OCI-LY7 (cell line): ENCODE measurements at regions not wholly inside any gene's neighbourhood (a gene's known extent, or its start where the extent isn't known, plus 50 kb on each side); places are given as distances from the start of the nearest gene placed in this dataset.

Experiments
- BruUV-seq: library from RNA; stranded (reverse); fragments of 400-500 nt; replicated peaks from 2 replicates; lab custom pipeline; 2021; lab: Mats Ljungman, UMichigan
- CTCF ChIA-PET: fragments of 300-600 bp; sonication (Branson Sonifier 250); formaldehyde crosslinking; loops from one replicate; lab custom pipeline; 2022; ENCODE audit warnings: antibody characterized with exemption; ENCODE audit not compliant: unreplicated experiment; lab: Charles Lee
- POLR2A ChIA-PET: fragments of 300-600 bp; sonication (Branson Sonifier 250); formaldehyde crosslinking; loops from one replicate; lab custom pipeline; 2022; ENCODE audit warnings: antibody characterized with exemption; lab: Charles Lee
- DNase-seq: peaks from one replicate; pipeline ENCODE4 v3.0.0-alpha.2; 2015; ENCODE audit warnings: low spot score
- H2AFZ ChIP-seq: fragments of 200-600 bp; sonication (generic), shearing (Covaris generic); 2 replicates; pipeline ENCODE4 v1.6.1; 2014; ENCODE audit warnings: mild to moderate bottlenecking, antibody characterized with exemption, low read length, moderate library complexity
- H3K27ac ChIP-seq: fragments of 200-600 bp; sonication (generic); 2 replicates; pipeline ENCODE4 v1.5.1; 2014; ENCODE audit warnings: mixed run types, low read depth, mild to moderate bottlenecking, moderate library complexity, low read length, inconsistent platforms; ENCODE audit not compliant: poor library complexity, severe bottlenecking
- H3K36me3 ChIP-seq: fragments of 200-600 bp; sonication (generic); 2 replicates; pipeline ENCODE4 v1.6.1; 2014; ENCODE audit warnings: mild to moderate bottlenecking, antibody characterized with exemption, low read length, moderate library complexity, mixed read lengths; ENCODE audit not compliant: insufficient read depth
- H3K4me1 ChIP-seq: fragments of 200-600 bp; sonication (generic); 2 replicates; pipeline ENCODE4 v1.5.1; 2014; ENCODE audit warnings: mild to moderate bottlenecking, low read length; ENCODE audit not compliant: insufficient read depth, poor library complexity, severe bottlenecking
- H3K4me2 ChIP-seq: fragments of 200-600 bp; sonication (generic); 2 replicates; pipeline ENCODE4 v1.6.1; 2014; ENCODE audit warnings: mild to moderate bottlenecking, low read length
- H3K4me3 ChIP-seq: fragments of 200-600 bp; sonication (generic); 2 replicates; pipeline ENCODE4 v1.5.1; 2014; ENCODE audit warnings: mild to moderate bottlenecking, low read depth, low read length; ENCODE audit not compliant: poor library complexity, severe bottlenecking
- H3K79me2 ChIP-seq: fragments of 200-600 bp; sonication (generic); 2 replicates; pipeline ENCODE4 v1.6.1; 2016; ENCODE audit warnings: low read depth, mild to moderate bottlenecking, low read length, moderate library complexity, mixed read lengths; ENCODE audit not compliant: insufficient read depth
- H3K9me2 ChIP-seq: fragments of 200-600 bp; sonication (generic); 2 replicates; pipeline ENCODE4 v1.6.1; 2016; ENCODE audit warnings: mild to moderate bottlenecking, low read length, mixed read lengths; ENCODE audit not compliant: insufficient read depth
- H3K9me3 ChIP-seq: fragments of 200-600 bp; sonication (generic); 2 replicates; pipeline ENCODE4 v1.6.1; 2014; ENCODE audit warnings: mild to moderate bottlenecking, mixed run types, low read length, mixed read lengths
- H4K20me1 ChIP-seq: fragments of 200-600 bp; sonication (generic); 2 replicates; pipeline ENCODE4 v1.6.1; 2014; ENCODE audit warnings: mild to moderate bottlenecking, antibody characterized with exemption, low read length, moderate library complexity, mixed read lengths; ENCODE audit not compliant: insufficient read depth
- CTCF ChIP-seq: fragments of 200-600 bp; sonication (generic); conservative IDR thresholded peaks from 2 replicates; pipeline ENCODE4 v1.5.1; 2014; ENCODE audit warnings: mild to moderate bottlenecking, antibody characterized with exemption, low read length, moderate library complexity, mixed read lengths
- EZH2phosphoT487 ChIP-seq: fragments of 200-600 bp; sonication (generic); IDR thresholded peaks from 2 replicates; pipeline ENCODE4 v1.6.1; 2018; ENCODE audit warnings: low read depth, borderline replicate concordance, mild to moderate bottlenecking, mixed run types, antibody characterized with exemption, low read length, moderate library complexity, mixed read lengths
- intact Hi-C: fragments of 100-400 bp; cut with micrococcal nuclease; formaldehyde crosslinking; loops from one replicate; pipeline ENCODE4 v1.10.0; 2022; ENCODE audit not compliant: unreplicated experiment

GRCh38 chrX:149255860-149256259 is 249.2 kb downstream of the IDS start:
- ChIA-PET POLR2A (no interaction called here), CTCF (no interaction called here)
- intact Hi-C loops, result no loop called here
- no peaks in the 10 kb centered on the region for H3K9me2 ChIP-seq
- no peak overlapping the region for H3K27ac ChIP-seq
- no peaks in the 10 kb centered on the region for H3K4me1 ChIP-seq
- H3K9me3 ChIP-seq, result no peaks in the 10 kb centered on the region
- no peak overlapping the region for H2AFZ ChIP-seq
- H3K79me2 ChIP-seq, result no peaks in the 10 kb centered on the region
- H4K20me1 ChIP-seq, result no peaks in the 10 kb centered on the region
- no peaks in the 10 kb centered on the region for H3K36me3 ChIP-seq
- BruUV-seq, result no TSS peak
- no peak for TF ChIP-seq CTCF
- no peak for TF ChIP-seq EZH2phosphoT487
- DNase-seq, result no peak
- no peak overlapping the region for H3K4me3 ChIP-seq
- no peak overlapping the region for H3K4me2 ChIP-seq

- H3K4me1 ChIP-seq, result no peaks in the 10 kb centered on the region
- no peaks in the 10 kb centered on the region for H3K9me3 ChIP-seq
- no peaks in the 10 kb centered on the region for H4K20me1 ChIP-seq
- H2AFZ ChIP-seq, result no peak overlapping the region
- intact Hi-C loops, result no loop called here
- no peak overlapping the region for H3K27ac ChIP-seq
- ChIA-PET POLR2A (interaction anchor here (1.5 kb wide), 1 partner anchor 24 kb away, joined by 4 read pairs; no protein-coding TSS in a partner anchor), CTCF (no interaction called here)
- BruUV-seq, result no TSS peak
- DNase-seq, result no peak
- no peaks in the 10 kb centered on the region for H3K79me2 ChIP-seq
- H3K4me2 ChIP-seq, result no peak overlapping the region
- H3K36me3 ChIP-seq, result no peaks in the 10 kb centered on the region
- no peaks in the 10 kb centered on the region for H3K9me2 ChIP-seq
- TF ChIP-seq EZH2phosphoT487, result no peak
- TF ChIP-seq CTCF, result no peak
- H3K4me3 ChIP-seq, result no peak overlapping the region
Measured at GRCh38 chrX:149248073-149248625, 257.0 kb downstream of the IDS start.

- Histone ChIP-seq H3K9me2 (no peaks in the 10 kb centered on the region), H3K4me3 (no peak overlapping the region), H3K36me3 (no peaks in the 10 kb centered on the region), H3K4me2 (no peak overlapping the region), H3K4me1 (no peaks in the 10 kb centered on the region), H2AFZ (no peak overlapping the region), H3K9me3 (no peaks in the 10 kb centered on the region), H3K27ac (no peak overlapping the region), H4K20me1 (no peaks in the 10 kb centered on the region), H3K79me2 (no peaks in the 10 kb centered on the region)
- ChIA-PET POLR2A (no interaction called here), CTCF (no interaction called here)
- no peak for DNase-seq
- BruUV-seq, result no TSS peak
- intact Hi-C loops, result no loop called here
- TF ChIP-seq EZH2phosphoT487 (no peak), CTCF (no peak)
Measured at GRCh38 chrX:149230689-149231088, 274.4 kb downstream of the IDS start.
